Uterus (tissue), 3 donors: ENCODE measurements at regions not wholly inside any gene's neighbourhood (a gene's known extent, or its start where the extent isn't known, plus 50 kb on each side); places are given as distances from the start of the nearest gene placed in this dataset.
"Not testable (repeated sequence)": the region's sequence is repeated elsewhere in the genome, so short reads cannot be mapped to it uniquely, and the experiment has no call there.

Source experiments
- DNase-seq, 2 donors: peaks; one replicate each; pipeline ENCODE4 v3.0.0-alpha.2; 2019 to 2020
- H3K27ac ChIP-seq, 2 donors: fragments of 200-600 bp; sonication (generic); 1 replicate in 1 of 2; 2 replicates in 1 of 2; pipeline ENCODE4 v1.5.1; 2016 to 2018
- H3K27me3 ChIP-seq, 2 donors: fragments of 200-600 bp; sonication (generic); one replicate each; pipeline ENCODE4 v1.5.1; 2018 to 2019; ENCODE audit warnings: control low read depth in 1 of 2
- H3K36me3 ChIP-seq, 2 donors: fragments of 200-600 bp; sonication (generic); one replicate each; pipeline ENCODE4 v1.5.1; 2019; ENCODE audit warnings: control low read depth in 1 of 2
- H3K4me1 ChIP-seq, 2 donors: fragments of 200-600 bp; sonication (generic); one replicate each; pipeline ENCODE4 v1.5.1; 2018 to 2019; ENCODE audit warnings: control low read depth in 1 of 2
- H3K4me3 ChIP-seq, 2 donors: fragments of 200-600 bp; sonication (generic); 1 replicate in 1 of 2; 2 replicates in 1 of 2; pipeline ENCODE4 v1.5.1; 2018 to 2019; ENCODE audit warnings: mild to moderate bottlenecking in 1 of 2
- H3K9me3 ChIP-seq, 2 donors: fragments of 200-600 bp; sonication (generic); one replicate each; pipeline ENCODE4 v1.5.1; 2019; ENCODE audit warnings: control low read depth in 1 of 2
- POLR2A ChIP-seq, 2 donors: fragments of 450-650 bp; IDR thresholded peaks; one replicate each; pipeline ENCODE4 v1.6.1; 2016; ENCODE audit warnings: antibody characterized with exemption in 2 of 2, mild to moderate bottlenecking in 1 of 2, moderate library complexity in 1 of 2
- intact Hi-C: fragments of 100-400 bp; cut with DNase I; formaldehyde crosslinking; loops from one replicate; pipeline ENCODE4 v1.15.1; 2023; ENCODE audit warnings: low total_unique reads
- TF ChIP-seq, protein P1 (sequence below), 4 experiments: fragments of 200-600 bp in 2 of 4; fragments of 450-650 bp in 2 of 4; sonication (generic) in 2 of 4; IDR thresholded peaks; one replicate each; pipeline ENCODE4 v1.5.1; 2016 to 2019; ENCODE audit warnings: antibody characterized with exemption in 4 of 4, mild to moderate bottlenecking in 2 of 4, moderate library complexity in 1 of 4
- donor health status: DM: yes; HTN: yes; CAD: no.

DNA sequence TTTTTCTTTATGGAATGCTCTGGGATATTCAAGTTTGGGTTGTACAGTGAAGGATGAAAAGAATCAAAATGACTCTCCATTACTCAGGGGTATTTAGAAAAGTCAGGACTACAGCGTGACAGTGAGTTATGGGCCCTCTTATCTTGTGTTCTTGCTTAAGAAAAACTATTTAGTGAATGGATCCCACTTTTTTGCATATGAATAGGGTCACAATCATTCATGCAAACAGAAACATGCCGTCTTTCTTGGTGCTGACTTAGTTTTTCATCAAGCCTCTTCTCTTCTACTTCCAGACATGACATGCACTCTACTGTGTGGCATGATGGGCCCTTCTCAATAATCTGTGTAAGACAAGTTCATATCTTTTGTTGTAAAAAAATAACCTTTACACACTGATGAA is 488.4 kb upstream of the MMS22L start:
- Histone ChIP-seq H3K27ac (no peak overlapping the region), H3K27me3 (no peaks in the 10 kb centered on the region), H3K4me3 (no peak overlapping the region), H3K36me3 (no peaks in the 10 kb centered on the region), H3K4me1 (no peaks in the 10 kb centered on the region), H3K9me3 (no peaks in the 10 kb centered on the region)
- DNase-seq = no peak
- TF ChIP-seq POLR2A (IDR thresholded peaks at IDR 0.05) = no peak
- TF ChIP-seq, protein P1, sequence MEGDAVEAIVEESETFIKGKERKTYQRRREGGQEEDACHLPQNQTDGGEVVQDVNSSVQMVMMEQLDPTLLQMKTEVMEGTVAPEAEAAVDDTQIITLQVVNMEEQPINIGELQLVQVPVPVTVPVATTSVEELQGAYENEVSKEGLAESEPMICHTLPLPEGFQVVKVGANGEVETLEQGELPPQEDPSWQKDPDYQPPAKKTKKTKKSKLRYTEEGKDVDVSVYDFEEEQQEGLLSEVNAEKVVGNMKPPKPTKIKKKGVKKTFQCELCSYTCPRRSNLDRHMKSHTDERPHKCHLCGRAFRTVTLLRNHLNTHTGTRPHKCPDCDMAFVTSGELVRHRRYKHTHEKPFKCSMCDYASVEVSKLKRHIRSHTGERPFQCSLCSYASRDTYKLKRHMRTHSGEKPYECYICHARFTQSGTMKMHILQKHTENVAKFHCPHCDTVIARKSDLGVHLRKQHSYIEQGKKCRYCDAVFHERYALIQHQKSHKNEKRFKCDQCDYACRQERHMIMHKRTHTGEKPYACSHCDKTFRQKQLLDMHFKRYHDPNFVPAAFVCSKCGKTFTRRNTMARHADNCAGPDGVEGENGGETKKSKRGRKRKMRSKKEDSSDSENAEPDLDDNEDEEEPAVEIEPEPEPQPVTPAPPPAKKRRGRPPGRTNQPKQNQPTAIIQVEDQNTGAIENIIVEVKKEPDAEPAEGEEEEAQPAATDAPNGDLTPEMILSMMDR (IDR thresholded peaks at IDR 0.05) = no peak
- intact Hi-C loops = no loop called here

DNA sequence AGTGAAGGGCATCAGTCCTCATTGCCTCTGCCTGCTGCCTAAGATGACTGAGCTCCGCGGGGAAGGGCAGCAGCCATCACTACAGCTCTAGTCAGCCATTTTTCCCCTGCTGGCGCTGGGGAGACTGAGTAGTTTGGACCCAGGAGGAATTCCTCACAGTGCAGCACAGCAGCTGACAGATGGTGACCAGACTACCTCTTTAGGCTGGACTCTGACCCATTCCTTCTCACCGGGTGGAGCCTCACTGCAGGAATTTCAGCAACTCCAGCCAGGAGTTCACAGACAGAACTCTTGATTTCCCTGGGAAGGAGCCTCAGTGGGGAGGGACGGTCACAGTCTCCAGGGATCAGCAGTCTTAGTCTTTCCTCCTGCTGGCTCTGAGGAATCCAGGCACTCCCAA is 492.0 kb upstream of the MMS22L start:
- TF ChIP-seq, protein P1 (IDR thresholded peaks at IDR 0.05) = no peak
- no peak for TF ChIP-seq POLR2A (IDR thresholded peaks at IDR 0.05)
- Histone ChIP-seq H3K9me3 (no peaks in the 10 kb centered on the region), H3K27me3 (no peaks in the 10 kb centered on the region), H3K4me3 (no peak overlapping the region), H3K36me3 (no peaks in the 10 kb centered on the region), H3K4me1 (no peaks in the 10 kb centered on the region), H3K27ac (no peak overlapping the region)
- DNase-seq = no peak
- intact Hi-C loops = no loop called here

DNA sequence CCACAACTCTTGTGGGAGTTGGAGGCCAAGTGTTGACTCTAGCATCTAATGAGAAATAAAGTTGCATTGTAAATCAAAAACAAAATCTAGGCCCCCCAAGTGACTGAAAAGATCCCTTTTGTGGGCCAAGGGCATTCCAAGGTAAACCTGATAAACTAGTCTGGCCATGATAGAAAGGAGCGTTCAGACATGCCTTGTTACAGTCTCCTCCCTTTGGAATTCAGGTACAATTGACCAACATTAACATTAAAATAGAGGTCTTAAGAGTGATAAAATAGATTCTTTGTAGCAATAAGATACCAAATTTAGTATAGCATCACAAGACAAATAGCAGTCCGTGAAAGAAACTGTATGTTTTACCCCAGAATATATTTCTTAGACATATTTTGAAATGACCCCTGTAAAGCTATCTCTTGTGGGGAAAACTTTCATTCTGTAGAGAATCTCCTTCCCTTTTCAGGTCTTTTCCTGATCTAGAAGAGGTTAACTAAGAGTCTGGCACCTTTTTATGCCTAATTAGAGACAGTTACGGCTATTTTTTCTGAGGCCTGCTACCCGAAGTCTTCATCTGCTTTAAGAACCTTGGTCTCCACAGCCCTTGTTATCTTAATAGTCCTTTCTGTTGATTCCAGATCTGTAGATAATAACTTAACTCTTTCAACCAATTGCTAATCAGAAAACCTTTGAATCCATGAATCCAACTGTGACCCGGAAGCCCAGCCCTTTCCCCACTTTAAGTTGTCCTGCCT is 495.4 kb upstream of the MMS22L start:
- H3K4me3 ChIP-seq = no peak overlapping the region
- intact Hi-C loops = no loop called here
- no peaks in the 10 kb centered on the region for H3K4me1 ChIP-seq
- H3K27ac ChIP-seq = no peak overlapping the region
- H3K27me3 ChIP-seq = no peaks in the 10 kb centered on the region
- H3K9me3 ChIP-seq = no peaks in the 10 kb centered on the region
- TF ChIP-seq, protein P1 (IDR thresholded peaks at IDR 0.05) = no peak
- no peak for TF ChIP-seq POLR2A (IDR thresholded peaks at IDR 0.05)
- no peaks in the 10 kb centered on the region for H3K36me3 ChIP-seq
- DNase-seq = no peak

DNA sequence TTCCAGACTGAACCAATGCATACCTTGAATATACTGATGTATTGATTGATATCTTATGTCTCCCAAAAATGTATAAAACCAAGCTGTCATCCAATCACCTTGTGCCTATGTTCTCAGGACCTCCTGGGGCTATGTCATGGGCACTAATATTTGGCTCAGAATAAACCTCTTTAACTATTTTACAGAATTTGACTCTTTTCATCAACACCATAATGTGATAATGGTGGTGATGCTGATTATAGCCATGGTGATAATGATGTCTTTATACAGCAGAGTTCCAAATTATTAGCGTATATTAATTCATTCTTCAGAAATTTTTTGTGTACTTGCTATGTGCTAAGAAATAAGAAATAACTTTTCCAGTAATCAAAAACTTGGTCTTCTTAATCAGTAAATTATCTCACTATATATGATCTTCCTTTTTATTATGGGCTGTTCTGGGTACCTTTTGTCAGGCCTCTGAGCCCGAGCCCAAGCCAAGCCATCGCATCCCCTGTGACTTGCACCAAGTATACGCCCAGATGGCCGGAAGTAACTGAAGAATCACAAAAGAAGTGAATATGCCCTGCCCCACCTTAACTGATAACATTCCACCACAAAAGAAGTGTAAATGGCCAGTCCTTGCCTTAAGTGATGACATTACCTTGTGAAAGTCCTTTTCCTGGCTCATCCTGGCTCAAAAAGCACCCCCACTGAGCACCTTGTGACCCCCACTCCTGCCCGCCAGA is 496.2 kb upstream of the MMS22L start:
- H3K4me1 ChIP-seq, intact Hi-C loops, H3K4me3 ChIP-seq, H3K27ac ChIP-seq, H3K27me3 ChIP-seq, DNase-seq, H3K36me3 ChIP-seq, H3K9me3 ChIP-seq: not testable (repeated sequence)

DNA sequence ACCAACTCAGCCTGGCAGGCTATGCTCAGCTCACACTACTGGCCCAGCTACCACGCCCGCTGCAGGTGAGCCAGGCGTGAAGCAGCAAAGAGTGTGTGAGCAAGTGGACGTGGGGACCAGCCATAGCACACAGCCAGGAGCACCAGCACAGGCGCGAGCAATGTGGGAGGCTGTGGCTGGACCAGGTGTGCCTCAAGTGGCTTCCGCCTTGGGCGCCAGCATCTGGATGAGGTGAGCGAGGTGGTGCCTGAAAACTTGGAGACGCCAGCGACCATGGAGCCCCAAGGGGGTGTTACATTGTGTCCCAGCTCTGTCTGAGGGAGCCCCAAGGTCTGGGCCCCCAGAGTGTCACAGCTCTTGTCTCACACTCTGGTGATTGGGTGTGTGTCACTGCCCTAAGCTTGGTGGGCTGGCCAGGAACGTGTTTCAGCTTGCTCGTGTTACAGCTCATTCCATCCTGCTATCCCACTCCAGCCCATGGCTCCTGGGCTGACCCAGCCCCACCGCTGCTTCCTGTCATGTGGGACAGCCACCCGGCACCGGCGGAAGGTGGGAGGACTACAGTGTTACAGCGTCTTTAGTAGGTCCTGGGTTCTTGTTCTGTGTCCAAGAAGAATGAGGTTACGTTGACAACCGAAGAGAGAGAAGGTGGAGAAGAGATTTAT is 508.0 kb upstream of the MMS22L start:
- no peaks in the 10 kb centered on the region for H3K36me3 ChIP-seq
- H3K27ac ChIP-seq = no peak overlapping the region
- no peaks in the 10 kb centered on the region for H3K9me3 ChIP-seq
- H3K27me3 ChIP-seq = no peaks in the 10 kb centered on the region
- no peak for DNase-seq
- TF ChIP-seq POLR2A (IDR thresholded peaks at IDR 0.05) = no peak
- TF ChIP-seq, protein P1 (IDR thresholded peaks at IDR 0.05) = no peak
- no peaks in the 10 kb centered on the region for H3K4me1 ChIP-seq
- no peak overlapping the region for H3K4me3 ChIP-seq
- intact Hi-C loops = no loop called here
